ENCODE measurements at regions not wholly inside any gene's neighbourhood (a gene's known extent, or its start where the extent isn't known, plus 50 kb on each side); places are given as distances from the start of the nearest gene placed in this dataset.
A peak's percentile ranks its signal among the peaks of the same experiment; 100 is the strongest.
"Not testable (repeated sequence)": the region's sequence is repeated elsewhere in the genome, so short reads cannot be mapped to it uniquely, and the experiment has no call there.

DNA sequence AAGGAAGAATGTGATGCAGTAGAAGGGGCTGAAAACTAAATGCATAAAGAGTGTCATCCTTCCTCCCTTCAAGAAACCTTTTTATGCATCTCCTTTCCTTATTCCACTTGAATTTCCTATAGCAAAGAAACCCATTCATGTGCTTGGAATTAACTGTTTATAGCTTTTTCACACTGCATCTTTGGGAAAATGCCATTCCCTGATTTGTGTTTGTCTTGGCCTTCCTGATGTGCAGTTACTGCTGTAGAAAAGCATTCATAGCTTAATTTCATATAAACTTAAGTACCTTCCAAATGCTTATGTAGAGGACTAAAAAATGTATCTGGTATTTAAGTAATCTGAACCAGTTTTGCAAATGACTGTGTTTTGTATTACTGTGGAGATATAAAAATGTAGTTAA lies 61.8 kb downstream of the SDR9C7 start:
- DNase-seq: no peak

DNA sequence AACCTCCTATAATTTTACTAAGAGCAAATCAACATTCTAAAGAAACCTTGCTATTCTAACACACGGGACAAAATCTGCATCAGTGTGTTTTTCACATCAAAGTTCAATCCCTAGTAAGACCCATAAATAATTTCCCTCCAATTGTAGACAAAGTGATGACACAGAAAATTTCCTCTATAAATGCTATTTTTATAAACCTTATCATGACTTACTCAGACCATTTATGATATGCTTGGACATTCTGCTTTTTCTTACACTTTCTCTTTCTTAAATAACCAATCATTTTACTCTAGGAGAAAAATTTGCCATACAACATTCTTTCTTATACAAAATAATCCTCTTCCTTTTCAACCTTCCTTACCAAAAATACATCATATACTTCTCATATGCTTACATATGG lies 67.0 kb downstream of the SDR9C7 start:
- no peak for DNase-seq

DNA sequence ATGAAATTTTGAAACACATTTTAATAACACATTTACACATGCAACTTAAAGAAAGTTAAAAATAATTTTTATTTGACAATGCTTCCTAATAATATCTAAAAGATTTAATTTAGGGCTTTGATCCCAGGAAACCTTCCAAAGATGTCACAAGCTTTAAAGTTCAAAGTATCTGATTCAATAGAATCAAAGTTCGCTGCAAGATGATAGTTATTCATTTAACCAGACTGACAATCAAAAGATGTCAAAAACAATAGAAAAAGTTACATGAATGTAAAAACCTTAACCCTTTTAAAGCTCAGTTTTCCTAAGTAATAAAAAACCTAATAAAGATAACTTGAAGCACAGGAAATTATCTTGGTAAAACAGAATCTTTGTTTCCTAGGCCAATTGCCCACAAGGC lies 67.7 kb downstream of the SDR9C7 start:
- no peak for DNase-seq

DNA sequence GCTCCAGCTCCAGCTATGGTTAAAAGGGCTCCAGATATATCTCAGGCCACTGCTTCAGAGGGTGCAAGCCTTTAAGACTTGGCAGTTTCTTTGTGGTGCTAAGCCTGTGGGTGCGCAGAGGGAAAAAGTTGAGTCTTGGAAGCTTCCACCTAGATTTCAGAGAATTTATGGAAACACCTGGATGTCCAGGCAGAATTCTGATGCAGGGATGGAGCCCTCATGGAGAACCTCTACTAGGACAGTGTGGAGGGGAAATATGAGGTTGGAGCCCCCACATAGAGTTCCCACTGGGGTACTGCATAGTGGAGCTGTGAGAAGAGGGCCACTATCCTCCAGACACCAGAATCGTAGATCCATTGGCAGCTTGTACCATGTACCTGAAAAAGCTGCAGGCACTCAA lies 69.9 kb downstream of the SDR9C7 start:
- DNase-seq: no peak

DNA sequence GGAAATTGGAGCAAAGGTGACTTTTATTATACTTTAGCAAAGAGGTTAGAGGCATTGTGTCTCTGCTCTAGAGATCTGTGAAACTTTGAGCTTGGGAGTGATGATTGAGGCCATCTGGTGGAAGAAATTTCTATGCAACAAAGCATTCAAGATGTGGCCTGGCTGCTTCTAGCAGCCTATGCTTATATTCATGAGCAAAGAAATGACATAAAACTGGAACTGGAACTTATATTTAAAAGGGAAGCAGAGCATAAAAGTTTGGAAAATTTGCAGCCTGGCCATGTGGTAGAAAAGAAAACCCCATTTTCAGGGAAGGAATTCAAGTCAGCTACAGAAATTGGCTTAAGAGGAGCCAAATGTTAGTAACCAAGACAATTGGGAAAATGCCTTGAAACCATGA lies 70.4 kb downstream of the SDR9C7 start:
- no peak for DNase-seq

DNA sequence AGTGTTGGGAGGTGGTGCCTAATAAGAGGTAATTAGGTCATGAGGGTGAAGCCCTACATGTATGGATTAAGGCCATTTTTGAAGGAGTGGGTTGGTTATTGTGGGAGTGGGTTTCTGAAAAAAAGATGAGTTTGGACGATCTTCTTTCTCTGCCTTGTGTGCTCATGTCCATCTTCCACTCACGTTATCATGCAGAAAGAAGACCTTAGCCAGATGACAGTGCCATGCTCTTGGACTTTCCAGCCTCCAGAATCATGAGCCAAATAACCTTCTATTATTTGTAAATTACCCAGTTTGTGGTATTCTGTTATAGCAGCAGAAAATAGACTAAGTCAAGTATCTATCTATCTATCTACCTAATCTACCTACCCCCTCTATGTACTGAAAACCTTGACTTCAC lies 71.9 kb downstream of the SDR9C7 start:
- no peak for DNase-seq

DNA sequence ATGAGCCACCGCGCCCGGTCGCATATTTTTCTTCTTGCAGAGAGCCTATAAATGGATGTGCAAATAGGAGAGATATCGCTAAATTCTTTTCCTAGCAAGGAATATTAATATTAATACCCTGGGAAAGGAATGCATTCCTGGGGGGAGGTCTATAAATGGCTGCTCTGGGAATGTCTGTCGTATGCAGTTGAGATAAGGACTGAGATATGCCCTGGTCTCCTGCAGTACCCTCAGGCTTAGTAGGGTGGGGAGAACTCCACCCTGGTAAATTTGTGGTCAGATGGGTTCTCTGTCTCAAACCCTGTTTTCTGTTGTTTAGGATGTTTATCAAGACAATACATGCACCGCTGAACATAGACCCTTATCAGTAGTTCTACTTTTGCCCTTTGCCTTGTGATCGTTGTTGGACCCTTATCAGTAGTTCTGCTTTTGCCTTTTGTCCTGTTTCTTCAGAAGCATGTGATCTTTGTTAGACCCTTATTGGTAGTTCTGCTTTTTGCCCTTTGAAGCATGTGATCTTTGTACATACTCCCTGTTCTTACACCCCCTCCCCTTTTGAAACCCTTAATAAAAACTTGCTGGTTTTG lies 80.7 kb downstream of the SDR9C7 start:
- not testable (repeated sequence) for DNase-seq

DNA sequence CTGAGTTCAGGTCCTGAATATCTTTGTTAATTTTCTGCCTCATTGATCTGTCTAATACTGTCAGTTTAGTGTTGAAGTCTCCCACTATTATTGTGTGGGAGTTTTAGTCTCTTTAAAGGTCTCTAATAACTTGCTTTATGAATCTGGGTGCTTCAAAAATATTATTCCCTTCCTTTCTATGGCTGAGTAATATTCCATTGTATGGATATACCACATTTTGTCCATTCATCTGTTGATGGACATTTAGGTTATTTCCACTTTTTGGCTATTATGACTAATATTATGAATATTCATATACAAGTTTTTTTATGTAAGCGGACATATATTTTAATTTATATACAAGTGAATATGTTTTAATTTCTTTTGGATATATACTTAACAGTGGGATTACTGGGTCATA lies 82.7 kb downstream of the SDR9C7 start:
- no peak for DNase-seq

DNA sequence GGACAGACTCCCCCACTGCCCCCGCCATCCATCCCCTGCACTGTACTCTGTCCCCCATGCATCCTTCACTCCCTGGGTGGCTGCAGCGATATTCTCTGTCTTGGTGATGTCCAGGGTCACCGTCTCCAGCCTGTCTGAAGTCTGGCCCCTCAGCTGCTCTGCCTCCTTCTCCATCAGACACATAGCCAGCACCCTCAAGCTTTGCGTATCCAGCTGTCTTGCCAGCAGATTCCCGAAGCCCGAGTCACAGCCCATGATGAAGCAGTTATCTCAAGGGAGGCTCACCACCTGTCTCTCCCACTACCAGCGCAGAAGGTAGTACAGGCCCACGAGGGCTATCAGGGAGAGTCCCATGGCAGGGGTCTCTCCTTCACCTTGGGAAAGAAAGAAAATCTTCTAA lies 77.8 kb downstream of the HSD17B6 start:
- no peak for DNase-seq

DNA sequence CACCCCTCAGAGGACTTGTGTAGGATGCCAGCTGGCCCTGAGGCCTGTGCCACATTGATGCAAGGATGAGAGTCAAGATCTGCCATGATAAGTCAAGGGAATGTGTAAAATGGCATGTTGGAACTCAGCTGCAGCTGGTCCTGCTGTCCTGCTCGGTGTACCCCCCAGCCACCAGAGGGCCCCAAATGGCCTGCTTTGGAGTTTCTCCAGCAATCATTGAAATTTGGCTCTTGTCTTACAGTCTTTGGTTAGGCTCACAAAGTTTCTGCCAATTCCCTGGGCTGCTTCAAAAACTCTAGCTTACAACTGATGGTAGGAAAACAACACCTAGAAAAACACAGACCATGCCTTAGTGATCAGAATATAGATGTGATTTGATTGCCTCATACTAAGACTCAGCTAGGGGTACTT lies 76.8 kb downstream of the HSD17B6 start:
- DNase-seq: peak; percentile 5

DNA sequence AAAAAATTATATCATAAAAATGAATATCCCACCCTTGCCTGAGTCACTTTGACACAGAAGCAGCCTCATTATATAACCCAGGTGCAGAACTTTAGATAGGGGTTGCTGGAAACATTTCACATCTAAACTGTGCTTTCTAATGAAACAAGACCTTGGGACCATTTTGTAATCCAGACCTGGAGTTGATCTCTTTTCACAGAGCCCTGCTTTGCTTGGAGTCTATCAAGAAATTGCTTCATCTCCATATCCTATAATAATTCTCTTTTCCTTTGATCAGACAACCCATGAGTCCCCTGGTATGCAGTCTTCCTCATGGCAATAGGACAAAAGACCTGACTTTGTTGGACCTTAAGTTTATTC lies 76.3 kb downstream of the HSD17B6 start:
- no peak for DNase-seq

DNA sequence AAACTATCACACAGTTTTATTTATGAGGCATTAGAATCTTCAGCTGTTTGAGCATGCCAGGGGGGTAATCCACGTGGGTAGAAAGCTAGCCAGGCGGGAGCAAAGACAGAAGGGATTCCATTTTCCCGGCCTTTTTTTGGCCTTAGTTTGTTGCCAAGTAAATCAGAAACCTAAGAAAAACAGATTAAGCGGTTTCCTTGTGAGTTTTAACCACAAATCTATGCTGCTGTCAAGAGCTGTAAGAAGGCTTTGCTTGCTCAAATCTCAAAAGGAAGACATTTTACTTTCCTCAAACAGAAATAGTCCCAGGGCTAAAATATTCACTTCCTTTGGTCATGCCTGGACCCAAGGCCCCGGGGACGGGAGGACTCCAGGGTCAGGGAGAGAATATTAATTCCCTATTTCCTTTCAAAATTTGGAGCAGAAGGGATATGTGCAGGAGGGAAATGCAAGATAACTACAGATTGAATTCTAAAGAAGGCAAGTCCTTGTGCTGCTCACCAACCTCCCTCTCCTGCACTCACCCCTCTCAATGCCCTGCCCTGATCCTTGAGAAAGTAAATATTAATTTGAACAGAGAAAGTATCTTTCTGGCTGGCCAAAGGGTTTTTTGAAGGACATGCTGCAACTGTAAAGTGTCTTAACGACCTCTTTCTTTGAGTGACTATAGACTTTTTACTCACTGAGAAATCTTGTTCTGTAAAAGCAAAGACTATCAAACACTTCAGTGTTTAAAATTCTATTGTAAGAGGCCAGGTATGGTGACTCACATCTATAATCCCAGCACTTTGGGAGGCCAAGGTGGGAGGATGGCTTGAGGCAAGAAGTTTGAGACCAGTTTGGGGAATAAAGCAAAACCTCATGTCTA lies 75.7 kb downstream of the HSD17B6 start:
- no peak for DNase-seq

Data from activated gamma-delta T cell treated with Interleukin-2 at 50 U/mL for 16 hours (primary cell).